CMK (cell line): ENCODE measurements at regions not wholly inside any gene's neighbourhood (a gene's known extent, or its start where the extent isn't known, plus 50 kb on each side); places are given as distances from the start of the nearest gene placed in this dataset.

ENCODE experiments used
- DNase-seq: peaks from one replicate; pipeline ENCODE4 v3.0.0-alpha.2; 2010; ENCODE audit warnings: low read depth

- no peak for DNase-seq
Observed at GRCh38 chr6:90729057-90729456, 142.2 kb upstream of the MAP3K7 start.

- no peak for DNase-seq
Observed at GRCh38 chr6:90722648-90723047, 135.8 kb upstream of the MAP3K7 start.

GRCh38 chr6:90720404-90720803 lies 133.5 kb upstream of the MAP3K7 start:
- DNase-seq: no peak

- no peak for DNase-seq
Observed at GRCh38 chr6:90719321-90720195, 132.7 kb upstream of the MAP3K7 start.

GRCh38 chr6:90716376-90716775 lies 129.5 kb upstream of the MAP3K7 start:
- DNase-seq: no peak

GRCh38 chr6:90715093-90715655 lies 128.3 kb upstream of the MAP3K7 start:
- no peak for DNase-seq

- no peak for DNase-seq
Observed at GRCh38 chr6:90714319-90714718, 127.4 kb upstream of the MAP3K7 start.

- DNase-seq: no peak
Observed at GRCh38 chr6:90712114-90712513, 125.2 kb upstream of the MAP3K7 start.

- no peak for DNase-seq
Observed at GRCh38 chr6:90709431-90709996, 122.6 kb upstream of the MAP3K7 start.

- no peak for DNase-seq
Observed at GRCh38 chr6:90708206-90708737, 121.4 kb upstream of the MAP3K7 start.

- no peak for DNase-seq
Observed at GRCh38 chr6:90707246-90707645, 120.4 kb upstream of the MAP3K7 start.

GRCh38 chr6:90703336-90703735 lies 116.5 kb upstream of the MAP3K7 start:
- no peak for DNase-seq

GRCh38 chr6:90701926-90702325 lies 115.1 kb upstream of the MAP3K7 start:
- DNase-seq: no peak

GRCh38 chr6:90701146-90701781 lies 114.4 kb upstream of the MAP3K7 start:
- no peak for DNase-seq

GRCh38 chr6:90695316-90695715 lies 108.4 kb upstream of the MAP3K7 start:
- no peak for DNase-seq

- DNase-seq: no peak
Observed at GRCh38 chr6:90694802-90695201, 107.9 kb upstream of the MAP3K7 start.

GRCh38 chr6:90691823-90692222 lies 105.0 kb upstream of the MAP3K7 start:
- DNase-seq: no peak

GRCh38 chr6:90689172-90689571 lies 102.3 kb upstream of the MAP3K7 start:
- no peak for DNase-seq

- no peak for DNase-seq
Observed at GRCh38 chr6:90687775-90688380, 101.0 kb upstream of the MAP3K7 start.

GRCh38 chr6:90681863-90682262 lies 95.0 kb upstream of the MAP3K7 start:
- no peak for DNase-seq

GRCh38 chr6:90678049-90678779 lies 91.3 kb upstream of the MAP3K7 start:
- DNase-seq: no peak

GRCh38 chr6:90677440-90677839 lies 90.6 kb upstream of the MAP3K7 start:
- DNase-seq: no peak
